ENCODE measurements at regions not wholly inside any gene's neighbourhood (a gene's known extent, or its start where the extent isn't known, plus 50 kb on each side); places are given as distances from the start of the nearest gene placed in this dataset.
"Not testable (repeated sequence)": the region's sequence is repeated elsewhere in the genome, so short reads cannot be mapped to it uniquely, and the experiment has no call there.

DNA sequence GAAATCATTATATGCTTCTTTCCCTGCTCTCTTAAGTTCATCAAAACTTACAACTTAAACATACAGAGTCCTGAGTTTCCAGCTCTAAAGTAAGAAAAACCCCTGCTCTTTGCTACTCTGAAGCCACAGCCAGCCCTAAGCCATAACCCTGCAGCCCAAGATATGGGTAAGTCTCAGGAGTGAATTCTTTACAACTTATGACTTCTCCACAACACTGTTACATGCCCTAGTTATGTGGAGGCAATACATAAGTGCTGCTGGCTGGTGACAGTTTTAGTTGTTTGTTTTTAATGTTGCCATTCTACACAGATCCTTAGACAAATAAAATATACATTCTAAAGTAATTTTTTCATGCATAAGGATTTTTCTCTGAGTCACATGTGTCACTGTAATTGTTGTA lies 100.2 kb downstream of the FBXO8 start:
- DNase-seq (ENCODE audit: low read depth): no peak

DNA sequence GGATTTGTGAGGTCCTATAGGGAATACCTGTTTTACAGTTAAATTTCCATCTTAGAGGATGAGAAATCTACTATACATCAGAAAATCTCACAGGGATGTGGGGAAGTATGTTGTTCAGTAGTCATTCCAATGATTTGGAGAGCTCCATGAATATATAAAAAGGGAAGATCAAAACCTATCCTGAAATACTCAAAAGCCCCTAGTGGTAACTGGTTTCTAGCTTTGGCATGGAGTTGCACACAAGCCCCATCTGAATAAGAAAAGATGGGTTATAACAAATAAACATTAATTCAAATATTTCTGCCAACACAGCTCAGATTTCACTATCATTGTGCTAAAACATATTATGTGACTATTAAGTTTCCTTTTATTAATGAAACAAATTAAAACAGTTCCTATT lies 101.6 kb downstream of the FBXO8 start:
- no peak for DNase-seq (ENCODE audit: low read depth)

DNA sequence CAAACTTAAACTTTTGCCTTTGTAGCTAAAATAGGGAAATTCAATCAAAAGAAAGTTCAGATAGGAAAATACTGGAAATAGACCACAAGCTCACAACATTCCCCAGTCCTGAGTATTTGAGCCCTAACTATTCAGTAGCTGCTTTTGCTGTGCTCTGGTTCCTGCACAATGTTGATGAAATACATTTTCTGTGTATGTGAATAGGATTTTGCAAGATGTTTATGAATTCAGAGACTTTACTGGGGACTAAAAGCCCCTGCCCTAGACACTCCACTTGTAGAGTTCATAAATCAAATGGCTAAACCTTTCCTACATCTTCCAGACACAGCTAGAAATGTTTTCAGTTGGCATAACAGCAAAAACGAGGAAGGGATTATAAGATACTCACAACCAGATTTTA lies 105.9 kb downstream of the FBXO8 start:
- DNase-seq (ENCODE audit: low read depth): no peak

DNA sequence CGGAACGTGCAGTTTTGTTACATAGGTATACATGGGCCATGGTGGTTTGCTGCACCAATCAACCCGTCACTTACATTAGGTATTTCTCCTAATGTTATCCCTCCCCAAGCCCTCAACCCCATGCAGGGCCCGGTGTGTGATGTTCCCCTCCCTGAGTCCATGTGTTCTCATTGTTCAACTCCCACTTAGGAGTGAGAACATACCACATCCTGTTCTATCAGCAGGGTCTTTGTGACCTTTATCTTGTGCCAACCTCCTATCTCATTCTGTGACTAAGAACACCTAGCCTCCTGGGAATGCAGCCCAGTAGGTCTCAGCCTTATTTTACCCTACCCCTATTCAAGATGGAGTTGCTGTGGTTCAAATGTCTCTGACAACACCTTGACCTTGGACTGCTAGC lies 107.6 kb downstream of the FBXO8 start:
- not testable (repeated sequence) for DNase-seq (ENCODE audit: low read depth)

DNA sequence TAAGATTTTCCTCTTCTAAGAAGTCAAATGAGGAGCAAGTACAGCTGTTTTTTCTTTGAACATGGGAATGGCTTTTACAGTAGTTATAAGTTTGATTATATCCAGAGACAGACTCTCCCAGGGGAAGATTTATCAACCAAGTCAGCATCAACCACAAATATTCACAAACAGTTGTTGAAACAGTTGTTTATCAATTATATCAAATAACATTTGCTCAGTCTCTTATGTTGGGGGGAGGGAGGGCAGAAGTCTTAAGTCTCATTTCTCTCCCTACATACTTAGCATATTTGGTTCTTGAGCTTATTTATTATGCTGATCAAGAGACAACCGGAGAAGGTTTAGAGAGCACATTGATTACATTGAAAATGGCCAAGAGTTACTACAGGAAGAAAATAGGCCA lies 110.1 kb downstream of the FBXO8 start:
- peak; percentile 9 for DNase-seq (ENCODE audit: low read depth)

DNA sequence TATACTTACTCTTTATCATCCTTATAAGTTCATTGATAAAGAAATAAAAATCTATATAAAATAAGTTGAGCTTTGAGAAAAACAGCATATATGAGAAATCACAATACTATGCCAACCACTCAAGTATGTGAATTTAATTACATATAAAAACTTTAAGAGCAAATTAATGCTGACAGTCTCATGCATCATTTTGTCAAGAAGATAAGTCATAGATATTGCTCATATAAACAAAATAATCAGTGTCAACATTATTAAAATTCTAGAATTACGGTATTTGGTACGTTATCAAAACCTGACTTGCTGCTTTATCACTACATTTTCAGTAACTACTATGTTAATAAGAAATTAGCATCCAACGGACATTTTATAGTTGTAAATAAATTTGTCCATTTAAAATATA lies 111.2 kb downstream of the FBXO8 start:
- DNase-seq (ENCODE audit: low read depth): no peak

DNA sequence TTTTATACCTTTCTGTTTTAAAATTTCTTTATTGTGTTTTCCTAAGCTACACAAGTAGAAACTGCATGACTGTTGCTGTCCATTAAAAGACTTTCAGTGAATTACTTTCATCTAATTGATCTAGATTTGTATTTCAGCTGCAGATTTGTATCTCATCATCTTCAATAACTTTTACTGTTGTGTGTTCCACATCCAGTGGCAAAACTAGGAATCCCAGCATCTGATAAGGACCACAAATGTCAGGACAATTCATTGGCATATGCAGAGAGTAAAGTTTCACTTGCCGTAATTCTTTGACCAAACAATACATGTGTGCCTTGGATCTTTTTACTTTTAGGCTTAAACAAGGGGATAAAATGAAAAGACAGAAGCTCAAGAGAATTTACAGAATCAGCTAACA lies 112.6 kb downstream of the FBXO8 start:
- DNase-seq (ENCODE audit: low read depth): no peak

DNA sequence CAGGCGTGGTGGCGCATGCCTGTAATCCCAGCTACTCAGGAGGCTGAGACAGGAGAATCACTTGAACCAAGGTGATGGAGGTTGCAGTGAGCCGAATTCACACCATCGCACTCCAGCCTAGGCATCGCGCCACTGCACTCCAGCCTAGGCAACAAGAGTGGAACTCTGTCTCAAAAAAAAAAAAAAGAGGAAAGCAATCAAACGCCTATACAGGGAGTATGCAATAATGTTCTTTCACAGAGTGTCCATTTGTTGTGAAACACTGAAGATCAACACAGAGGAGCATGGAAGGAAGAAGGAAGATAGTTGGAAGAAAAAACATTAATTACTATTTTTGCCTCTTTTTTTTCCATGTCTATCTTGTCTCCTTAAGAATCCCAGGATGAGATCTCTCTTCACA lies 113.4 kb downstream of the FBXO8 start:
- DNase-seq (ENCODE audit: low read depth): no peak

DNA sequence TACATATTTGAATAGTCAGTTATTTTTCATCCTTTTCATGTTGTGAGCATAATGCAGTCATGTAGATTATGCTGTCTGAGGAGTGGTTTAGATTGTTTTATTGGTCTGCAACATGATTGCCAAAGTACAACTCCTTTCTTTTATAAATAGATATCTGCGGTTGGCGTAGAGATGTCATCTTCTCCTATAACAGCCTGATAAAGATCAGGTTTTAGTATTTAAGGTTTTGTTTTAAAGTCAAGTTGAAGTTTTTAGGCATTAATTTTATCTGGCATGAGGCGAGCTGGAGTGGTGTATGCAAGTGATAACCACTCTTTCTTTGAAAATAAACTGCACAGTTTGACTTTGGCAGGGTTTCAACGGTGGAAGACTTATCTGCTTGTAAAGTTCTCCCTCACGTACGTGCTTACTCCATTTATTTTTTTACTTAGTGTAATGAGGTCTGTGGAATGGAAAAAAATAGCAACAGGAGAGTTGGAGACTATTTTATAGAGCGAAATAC lies 126.3 kb downstream of the FBXO8 start:
- DNase-seq (ENCODE audit: low read depth): peak; percentile 48

DNA sequence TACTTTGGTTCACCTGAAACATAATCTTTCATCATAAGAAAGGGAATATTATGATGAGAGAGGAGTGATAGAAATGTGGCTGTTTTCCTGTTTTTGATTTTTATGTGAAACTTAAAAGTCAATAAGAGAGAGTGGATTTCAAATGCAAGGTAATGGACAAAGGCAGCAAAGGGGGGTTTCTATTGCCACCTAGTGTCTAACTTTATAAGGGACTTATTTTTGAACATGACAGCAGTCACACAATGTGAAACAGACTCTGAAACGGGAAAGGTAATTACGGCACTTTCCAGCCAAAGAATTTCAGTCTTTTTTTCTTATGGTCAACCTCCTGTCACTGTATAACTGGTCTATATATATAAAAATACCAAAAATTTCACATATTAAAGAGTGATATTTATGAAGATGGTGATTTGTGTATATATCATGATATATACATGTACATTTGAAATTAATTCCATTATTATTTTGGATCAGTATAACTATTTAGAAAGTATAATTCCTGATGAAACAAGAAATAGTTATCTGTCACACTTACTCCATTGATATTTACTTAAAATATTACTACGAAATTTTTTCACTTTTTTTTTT lies 127.1 kb downstream of the FBXO8 start:
- peak; percentile 54 for DNase-seq (ENCODE audit: low read depth)

DNA sequence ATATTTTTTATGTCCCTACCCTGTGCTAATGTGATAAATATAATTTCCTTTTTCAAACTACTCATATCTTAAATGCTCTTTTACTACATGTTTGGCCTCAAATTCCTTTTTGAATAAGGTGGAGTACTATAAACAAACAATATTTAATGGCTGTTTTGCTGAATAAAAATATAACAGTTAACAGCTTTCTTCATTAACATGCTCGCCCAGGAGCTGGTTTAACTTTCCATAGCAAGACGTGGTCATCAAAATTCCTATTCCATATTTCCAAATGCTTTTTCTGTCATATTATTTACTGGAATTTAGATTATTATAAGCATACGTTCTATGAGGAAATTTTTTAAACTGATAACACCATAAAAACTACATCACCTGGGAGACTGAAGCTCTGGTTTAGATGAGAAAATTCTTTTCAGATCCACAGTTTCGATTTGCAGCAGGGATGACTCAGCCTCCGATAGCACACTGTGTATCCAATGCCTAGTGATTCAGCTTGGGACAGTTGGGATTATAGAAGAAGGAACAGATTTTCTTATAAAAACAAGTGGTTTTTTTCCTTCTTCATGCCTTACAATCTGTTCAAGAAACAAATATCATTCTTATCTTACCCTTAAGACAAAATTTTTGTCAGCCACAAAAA lies 129.1 kb downstream of the FBXO8 start:
- peak; percentile 63 for DNase-seq (ENCODE audit: low read depth)

DNA sequence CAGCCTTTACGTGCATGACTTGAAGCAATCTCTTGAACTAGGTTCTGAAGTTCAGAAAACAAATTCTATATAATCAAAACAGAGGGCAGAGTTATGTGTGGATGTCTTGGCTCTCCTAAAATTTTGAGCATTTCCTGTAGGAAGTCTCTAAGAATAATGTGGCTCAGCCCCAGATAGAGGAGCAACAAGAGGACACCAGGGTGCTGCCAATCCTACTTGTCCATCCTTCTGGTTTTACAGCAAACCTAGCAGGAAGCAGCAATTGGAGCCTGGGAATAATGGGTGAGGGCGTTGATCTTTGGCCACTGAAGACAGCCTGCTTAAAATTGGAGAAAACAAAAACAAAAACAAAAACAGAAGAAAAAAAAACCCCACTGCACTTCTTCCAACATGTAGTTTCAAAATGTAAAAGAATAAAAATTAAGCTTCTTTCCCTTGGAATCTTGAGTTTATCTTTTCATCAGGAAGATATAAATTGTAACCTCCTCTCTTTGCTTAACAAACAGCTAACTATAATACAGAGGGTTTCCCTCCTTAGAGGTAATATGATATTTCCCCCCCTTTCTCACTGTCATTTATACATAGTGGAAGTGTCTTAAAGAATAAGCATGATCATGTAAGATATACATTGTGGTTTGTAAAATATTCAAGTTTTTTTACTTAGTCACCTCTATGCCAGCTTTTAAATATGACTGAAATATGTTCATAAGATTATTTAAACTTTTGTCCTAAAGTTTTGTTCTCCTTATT lies 130.6 kb downstream of the FBXO8 start:
- DNase-seq (ENCODE audit: low read depth): no peak

DNA sequence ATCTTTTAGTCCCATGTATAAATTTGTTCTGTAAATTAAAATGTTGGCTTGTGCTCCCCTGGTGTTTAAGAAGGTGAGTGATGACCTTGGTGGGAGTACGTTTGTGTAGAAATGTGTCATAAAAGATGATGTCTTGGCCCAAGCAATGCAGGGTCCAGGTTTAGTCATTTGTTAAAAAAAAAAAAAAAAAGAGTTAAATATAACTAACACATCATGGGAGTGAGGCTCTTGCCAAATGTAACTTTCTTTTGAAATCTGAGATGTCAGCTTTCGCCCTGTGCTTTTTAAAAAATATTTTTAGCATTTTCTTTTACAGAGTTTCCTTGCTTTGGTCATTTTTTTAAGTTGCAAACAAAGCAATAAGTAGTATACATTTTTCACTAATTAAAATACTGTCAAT lies 135.6 kb downstream of the FBXO8 start:
- DNase-seq (ENCODE audit: low read depth): no peak

DNA sequence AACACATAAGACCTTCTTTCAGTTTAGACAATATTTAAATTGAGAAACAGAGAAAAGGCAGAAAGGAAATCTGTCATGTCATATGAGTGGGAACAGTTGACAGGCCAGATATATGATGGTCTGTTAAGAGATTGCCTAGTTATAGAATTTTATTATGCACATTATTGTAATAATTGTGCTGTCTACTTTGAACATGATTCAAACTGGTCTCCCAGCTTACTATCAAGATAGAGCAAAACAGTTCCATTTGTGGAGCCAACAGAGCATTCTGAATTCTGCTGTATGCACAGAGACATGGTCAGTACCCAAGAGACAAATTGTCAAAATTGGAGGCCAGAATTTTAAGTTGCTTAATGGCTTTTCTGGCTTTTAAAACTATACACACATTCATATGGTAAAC lies 139.4 kb downstream of the FBXO8 start:
- DNase-seq (ENCODE audit: low read depth): no peak

DNA sequence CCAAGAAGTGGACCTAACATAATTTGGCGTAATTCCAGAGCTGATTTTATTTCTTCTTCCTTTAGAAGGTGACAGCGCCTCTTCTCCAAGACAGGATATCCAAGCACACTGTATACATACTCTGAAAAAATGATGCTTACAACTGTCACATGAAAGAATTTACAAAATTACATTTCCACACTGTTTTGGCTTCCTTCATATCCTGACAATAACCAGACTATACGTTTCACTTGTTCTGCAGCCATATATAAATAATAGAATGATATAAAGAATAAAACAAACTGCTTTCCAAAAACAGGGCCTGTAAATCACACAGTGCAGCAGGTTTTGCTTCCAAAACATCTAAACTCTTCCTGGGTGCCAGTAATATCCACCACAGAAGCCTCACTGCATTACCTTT lies 141.6 kb downstream of the FBXO8 start:
- DNase-seq (ENCODE audit: low read depth): no peak

DNA sequence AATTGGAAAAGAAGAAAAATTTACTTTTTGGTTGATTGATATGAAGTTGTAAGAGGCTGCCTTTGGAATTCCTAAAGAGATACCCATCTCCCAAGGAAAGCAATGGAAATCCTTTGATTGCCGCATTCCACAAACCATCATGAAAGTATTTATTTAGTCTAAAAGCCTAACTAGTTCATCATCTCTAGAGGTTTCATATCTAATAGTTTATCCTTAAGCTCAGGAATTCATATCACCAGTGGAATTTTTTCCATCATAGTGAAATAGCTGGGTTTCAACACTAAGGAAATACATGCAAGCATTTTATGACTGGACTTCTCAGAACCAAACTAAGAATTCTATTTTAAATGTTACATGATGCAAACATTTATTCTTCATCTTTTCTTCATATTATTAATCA lies 144.9 kb downstream of the FBXO8 start:
- DNase-seq (ENCODE audit: low read depth): no peak

DNA sequence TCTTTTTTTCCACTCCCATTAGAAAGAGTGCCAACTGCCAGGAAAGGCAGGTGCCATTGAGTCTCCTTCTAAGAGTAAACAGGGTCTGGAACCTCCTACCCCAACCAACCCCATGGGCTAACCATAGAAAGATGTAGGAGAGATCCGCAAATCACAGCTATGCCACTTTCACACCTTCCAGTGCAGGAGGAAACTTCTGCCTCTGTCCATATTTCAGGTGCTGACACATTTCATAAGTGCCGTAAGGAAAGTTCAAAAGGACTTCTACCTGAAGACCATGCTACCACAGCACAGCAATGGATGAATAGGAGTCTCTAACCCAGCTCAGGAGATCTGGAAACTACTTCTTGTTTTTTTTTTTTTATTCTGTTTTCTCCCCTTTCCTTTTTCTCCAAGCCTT lies 145.8 kb downstream of the FBXO8 start:
- no peak for DNase-seq (ENCODE audit: low read depth)

DNA sequence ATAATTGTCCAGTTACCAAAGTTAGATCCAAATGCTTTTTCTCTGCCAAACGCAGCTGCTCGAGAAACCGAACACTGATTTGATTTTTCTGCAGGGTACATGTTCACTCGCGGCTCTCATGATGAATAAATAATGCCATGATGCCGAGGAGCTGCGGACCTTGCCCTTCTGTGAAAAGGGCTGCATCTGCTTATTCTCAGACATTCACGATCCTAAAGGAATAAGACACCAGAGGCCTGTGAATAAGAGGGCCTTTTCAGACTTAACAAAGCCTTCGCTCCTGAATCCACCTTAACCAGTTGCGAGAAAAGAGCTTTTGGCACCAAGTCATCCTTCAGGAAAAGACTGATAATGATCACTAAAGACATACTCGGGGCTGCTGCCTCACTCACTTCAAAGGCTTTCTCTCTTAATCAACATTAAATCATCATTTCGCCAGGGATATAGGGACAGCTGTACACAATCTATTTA lies 147.5 kb downstream of the FBXO8 start:
- DNase-seq (ENCODE audit: low read depth): peak; percentile 22

DNA sequence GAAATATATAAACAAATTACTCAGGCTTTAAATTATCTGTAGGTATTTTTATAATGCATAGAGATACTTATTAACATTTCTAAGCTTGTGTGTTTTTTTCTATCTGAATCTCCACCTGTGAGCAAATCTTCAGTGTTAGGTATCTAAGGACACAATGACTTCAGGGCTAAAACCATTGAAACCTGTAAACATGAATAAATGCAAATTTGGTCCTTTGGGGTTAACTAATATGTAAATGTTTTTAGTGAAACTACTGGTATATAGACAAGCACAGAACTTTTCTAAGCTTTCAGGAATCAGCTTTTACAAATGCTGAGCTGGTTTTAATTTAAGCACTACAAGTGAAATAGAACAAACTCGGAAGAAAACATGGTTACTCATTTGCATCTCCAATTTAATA lies 147.9 kb downstream of the FBXO8 start:
- DNase-seq (ENCODE audit: low read depth): no peak

DNA sequence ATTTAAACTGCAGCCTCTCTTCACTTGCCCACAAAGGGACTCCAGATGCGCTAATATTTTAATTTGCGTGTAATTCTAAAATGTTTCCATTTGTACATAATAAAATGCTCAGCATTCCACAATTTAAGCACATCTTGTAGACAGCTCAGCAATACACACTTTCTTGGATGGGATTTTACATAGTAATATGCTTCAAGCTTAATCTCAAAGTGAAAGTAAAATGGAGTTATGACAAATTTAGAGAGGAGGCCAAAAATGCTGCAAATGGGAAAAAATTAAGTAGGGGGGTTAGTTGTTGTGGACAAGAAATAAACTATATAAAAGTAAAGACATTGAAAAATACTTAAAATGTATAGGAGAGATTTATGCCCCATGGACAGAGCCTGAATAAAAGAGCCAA lies 149.1 kb downstream of the FBXO8 start:
- no peak for DNase-seq (ENCODE audit: low read depth)

DNA sequence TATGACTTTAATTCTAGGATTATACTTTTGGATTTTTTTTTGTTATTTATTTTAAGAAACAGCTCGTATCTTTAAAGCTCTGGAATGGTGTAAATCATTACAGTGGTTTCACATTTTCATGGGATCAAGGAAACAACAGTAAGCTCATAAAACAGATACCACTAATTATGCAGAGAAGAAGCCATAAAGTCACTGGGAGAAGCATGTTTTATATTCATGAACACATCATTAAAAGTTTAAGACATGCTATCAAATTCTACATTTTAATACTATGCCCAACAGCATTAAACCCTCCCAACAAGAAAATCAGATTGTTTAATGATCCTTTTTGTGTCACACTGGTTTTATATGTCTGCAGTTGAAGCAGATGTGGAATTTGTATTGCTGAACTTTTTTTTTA lies 149.9 kb downstream of the FBXO8 start:
- no peak for DNase-seq (ENCODE audit: low read depth)

DNA sequence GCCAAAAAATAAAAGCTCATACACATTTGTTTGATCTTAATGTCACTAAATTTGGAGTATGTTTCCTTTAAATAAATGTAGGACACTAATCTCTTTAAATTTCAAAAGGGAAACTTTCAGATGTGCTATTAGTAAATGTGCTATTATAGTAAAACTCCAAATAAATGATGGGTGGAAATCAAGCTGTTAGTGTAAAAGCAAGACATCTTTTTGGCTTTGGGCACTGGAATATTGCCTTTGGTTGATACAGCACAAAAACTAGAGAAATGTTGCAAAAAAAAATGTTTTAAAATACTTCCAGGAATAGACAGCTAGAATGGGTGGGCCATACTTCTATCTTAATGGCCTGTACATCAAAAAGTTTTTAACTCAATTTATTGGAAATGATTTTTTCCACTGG lies 151.6 kb downstream of the FBXO8 start:
- DNase-seq (ENCODE audit: low read depth): no peak

DNA sequence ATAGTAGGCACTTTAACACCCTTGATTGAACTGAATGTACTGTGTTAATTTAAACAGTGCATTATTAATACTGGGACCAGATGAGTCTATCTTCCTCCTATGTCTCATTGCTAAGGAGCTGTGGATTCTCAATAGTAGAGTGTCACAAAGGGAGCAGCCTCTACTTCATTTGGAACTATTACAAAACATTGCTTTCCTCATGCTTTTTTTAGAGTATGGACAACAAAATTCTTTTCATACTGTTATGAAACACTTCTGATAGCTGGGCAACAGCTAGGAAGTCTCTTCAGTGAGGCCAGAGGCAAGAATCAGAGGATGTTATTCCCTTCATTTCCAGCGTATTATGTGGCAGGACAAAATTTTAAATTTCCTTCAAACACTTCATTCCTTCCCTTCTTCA lies 160.8 kb downstream of the FBXO8 start:
- DNase-seq (ENCODE audit: low read depth): no peak
